Fibroblast of lung (primary cell): ENCODE measurements at regions not wholly inside any gene's neighbourhood (a gene's known extent, or its start where the extent isn't known, plus 50 kb on each side); places are given as distances from the start of the nearest gene placed in this dataset.

Experiments used
- DNase-seq, 2 donors: peaks; one replicate each; pipeline versions ENCODE4 v3.0.0 to v3.0.0-alpha.2; 2010; ENCODE audit warnings: low read depth in 2 of 2
- H2AFZ ChIP-seq: 2 replicates; pipeline ENCODE4 v1.5.1; 2012; ENCODE audit warnings: low read length, control low read depth, inconsistent platforms
- H3K27ac ChIP-seq: 2 replicates; pipeline ENCODE4 v1.5.1; 2011; ENCODE audit warnings: low read length, control low read depth; ENCODE audit not compliant: insufficient read depth
- H3K27me3 ChIP-seq: 2 replicates; pipeline ENCODE4 v1.5.1; 2011; ENCODE audit warnings: mild to moderate bottlenecking, low read length; ENCODE audit not compliant: control insufficient read depth, insufficient read depth
- H3K36me3 ChIP-seq: 2 replicates; pipeline ENCODE4 v1.5.1; 2011; ENCODE audit warnings: low read length; ENCODE audit not compliant: control insufficient read depth, insufficient read depth
- H3K4me1 ChIP-seq: 2 replicates; pipeline ENCODE4 v1.5.1; 2011; ENCODE audit warnings: low read length; ENCODE audit not compliant: control insufficient read depth, insufficient read depth; ENCODE audit errors: extremely low read depth
- H3K4me2 ChIP-seq: 2 replicates; pipeline ENCODE4 v1.5.1; 2011; ENCODE audit warnings: low read length, control low read depth; ENCODE audit not compliant: insufficient read depth; ENCODE audit errors: extremely low read depth
- H3K4me3 ChIP-seq, 4 experiments: fragments of 200-600 bp in 1 of 4; sonication (generic) in 1 of 4; replicated peaks in 1 of 4; 2 replicates each; pipeline ENCODE4 v1.5.1; 2011 to 2016; ENCODE audit warnings: low read length in 4 of 4, low read depth in 3 of 4, mild to moderate bottlenecking in 3 of 4, control low read depth in 2 of 4, inconsistent platforms in 1 of 4, mixed read lengths in 1 of 4; ENCODE audit not compliant: insufficient read depth in 1 of 4; ENCODE audit errors: control extremely low read depth in 1 of 4
- H3K79me2 ChIP-seq: 2 replicates; pipeline ENCODE4 v1.5.1; 2012; ENCODE audit warnings: mild to moderate bottlenecking, low read length, inconsistent platforms; ENCODE audit not compliant: control insufficient read depth, insufficient read depth
- H3K9ac ChIP-seq: 2 replicates; pipeline ENCODE4 v1.5.1; 2011; ENCODE audit warnings: mild to moderate bottlenecking, low read length, control low read depth; ENCODE audit not compliant: insufficient read depth
- H3K9me3 ChIP-seq: 2 replicates; pipeline ENCODE4 v1.5.1; 2012; ENCODE audit warnings: low read depth, low read length; ENCODE audit not compliant: control insufficient read depth, insufficient read depth
- H4K20me1 ChIP-seq: 2 replicates; pipeline ENCODE4 v1.5.1; 2011; ENCODE audit warnings: low read length; ENCODE audit not compliant: control insufficient read depth, insufficient read depth; ENCODE audit errors: extremely low read depth
- EZH2 ChIP-seq: IDR thresholded peaks from 2 replicates; pipeline ENCODE4 v1.5.1; 2012; ENCODE audit warnings: low read length, control low read depth, mild to moderate bottlenecking; ENCODE audit errors: missing control alignments
- TF ChIP-seq, protein P1 (sequence below), 2 donors: IDR thresholded peaks in 1 of 2; conservative IDR thresholded peaks in 1 of 2; 1 replicate in 1 of 2; 2 replicates in 1 of 2; pipeline ENCODE4 v1.5.1; 2011 to 2012; ENCODE audit warnings: low read length in 2 of 2, control low read depth in 1 of 2, inconsistent platforms in 1 of 2, low read depth in 1 of 2, mild to moderate bottlenecking in 1 of 2

- no peaks in the 10 kb centered on the region for H3K9me3 ChIP-seq
- H3K4me1 ChIP-seq = no peaks in the 10 kb centered on the region
- H3K27ac ChIP-seq = no peak overlapping the region
- no peaks in the 10 kb centered on the region for H3K36me3 ChIP-seq
- peak overlapping the region; percentile 37 for H3K4me2 ChIP-seq
- peak in 1 of 2 donors; percentile 28 for DNase-seq
- no peak for TF ChIP-seq EZH2
- H3K27me3 ChIP-seq = no peaks in the 10 kb centered on the region
- H3K4me3 ChIP-seq = no peak overlapping the region
- H3K79me2 ChIP-seq = no peaks in the 10 kb centered on the region
- H2AFZ ChIP-seq = peak overlapping the region; percentile 64
- H4K20me1 ChIP-seq = no peaks in the 10 kb centered on the region
- H3K9ac ChIP-seq = no peak overlapping the region
These were observed 169.8 kb downstream of the CAPZA3 start for GRCh38 chr12:18907728-18908127.

GRCh38 chr12:18908191-18908590, 170.3 kb downstream of the CAPZA3 start:
- TF ChIP-seq, protein P1, sequence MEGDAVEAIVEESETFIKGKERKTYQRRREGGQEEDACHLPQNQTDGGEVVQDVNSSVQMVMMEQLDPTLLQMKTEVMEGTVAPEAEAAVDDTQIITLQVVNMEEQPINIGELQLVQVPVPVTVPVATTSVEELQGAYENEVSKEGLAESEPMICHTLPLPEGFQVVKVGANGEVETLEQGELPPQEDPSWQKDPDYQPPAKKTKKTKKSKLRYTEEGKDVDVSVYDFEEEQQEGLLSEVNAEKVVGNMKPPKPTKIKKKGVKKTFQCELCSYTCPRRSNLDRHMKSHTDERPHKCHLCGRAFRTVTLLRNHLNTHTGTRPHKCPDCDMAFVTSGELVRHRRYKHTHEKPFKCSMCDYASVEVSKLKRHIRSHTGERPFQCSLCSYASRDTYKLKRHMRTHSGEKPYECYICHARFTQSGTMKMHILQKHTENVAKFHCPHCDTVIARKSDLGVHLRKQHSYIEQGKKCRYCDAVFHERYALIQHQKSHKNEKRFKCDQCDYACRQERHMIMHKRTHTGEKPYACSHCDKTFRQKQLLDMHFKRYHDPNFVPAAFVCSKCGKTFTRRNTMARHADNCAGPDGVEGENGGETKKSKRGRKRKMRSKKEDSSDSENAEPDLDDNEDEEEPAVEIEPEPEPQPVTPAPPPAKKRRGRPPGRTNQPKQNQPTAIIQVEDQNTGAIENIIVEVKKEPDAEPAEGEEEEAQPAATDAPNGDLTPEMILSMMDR (conservative IDR thresholded peaks at IDR 0.05 in 1 of 2, IDR thresholded peaks at IDR 0.05 in 1 of 2; ENCODE audit: low read depth in 1 of 2, low read length in 2 of 2) = no peak
- TF ChIP-seq EZH2 = no peak
- Histone ChIP-seq H3K79me2 (no peaks in the 10 kb centered on the region), H3K9ac (no peak overlapping the region), H4K20me1 (no peaks in the 10 kb centered on the region), H3K4me1 (no peaks in the 10 kb centered on the region), H3K36me3 (no peaks in the 10 kb centered on the region), H3K27me3 (no peaks in the 10 kb centered on the region), H3K27ac (no peak overlapping the region), H2AFZ (peak overlapping the region; percentile 42), H3K4me2 (no peak overlapping the region), H3K9me3 (no peaks in the 10 kb centered on the region), H3K4me3 (no peak overlapping the region)
- no peak for DNase-seq

GRCh38 chr12:18919871-18920511, 182.1 kb downstream of the CAPZA3 start:
- H3K27me3 ChIP-seq = peaks cover 3% of the 10 kb centered on the region
- DNase-seq = no peak
- H3K4me3 ChIP-seq = no peak overlapping the region
- H4K20me1 ChIP-seq = no peaks in the 10 kb centered on the region
- TF ChIP-seq EZH2 = no peak
- TF ChIP-seq, protein P1 (conservative IDR thresholded peaks at IDR 0.05 in 1 of 2, IDR thresholded peaks at IDR 0.05 in 1 of 2; ENCODE audit: low read depth in 1 of 2, low read length in 2 of 2) = no peak
- H3K27ac ChIP-seq = no peak overlapping the region
- no peak overlapping the region for H3K4me2 ChIP-seq
- no peaks in the 10 kb centered on the region for H3K9me3 ChIP-seq
- no peak overlapping the region for H2AFZ ChIP-seq
- no peaks in the 10 kb centered on the region for H3K79me2 ChIP-seq
- H3K4me1 ChIP-seq = no peaks in the 10 kb centered on the region
- H3K36me3 ChIP-seq = no peaks in the 10 kb centered on the region
- H3K9ac ChIP-seq = no peak overlapping the region
